ENCODE measurements at regions not wholly inside any gene's neighbourhood (a gene's known extent, or its start where the extent isn't known, plus 50 kb on each side); places are given as distances from the start of the nearest gene placed in this dataset.

GRCh38 chr17:68182940-68183551 is 64.8 kb upstream of the AMZ2 start (continued):
- TF ChIP-seq ZNF512B (CRISPR knock-in tag; IDR thresholded peaks at IDR 0.05; ENCODE audit: borderline replicate concordance): no peak
- TF ChIP-seq FLYWCH1 (CRISPR knock-in tag; IDR thresholded peaks at IDR 0.05): no peak
- peak; percentile 82 for TF ChIP-seq ZNF629 (CRISPR knock-in tag; conservative IDR thresholded peaks at IDR 0.05)
- no peak for TF ChIP-seq JUN (CRISPR knock-in tag; IDR thresholded peaks at IDR 0.05)
- no peak for TF ChIP-seq FOXO4 (CRISPR knock-in tag; conservative IDR thresholded peaks at IDR 0.05)
- no peak for TF ChIP-seq HOXA9 (CRISPR knock-in tag; IDR thresholded peaks at IDR 0.05; ENCODE audit: borderline replicate concordance)
- no peak for TF ChIP-seq ZSCAN5A (CRISPR knock-in tag; IDR thresholded peaks at IDR 0.05; ENCODE audit: borderline replicate concordance)
- no peak for TF ChIP-seq ETV6 (CRISPR knock-in tag; conservative IDR thresholded peaks at IDR 0.05)
- TF ChIP-seq ZBTB20 (CRISPR knock-in tag; IDR thresholded peaks at IDR 0.05; ENCODE audit: borderline replicate concordance, low read depth): 0 out of 2 replicates have a peak, but pooled peaks have one; percentile 36
- no peak for TF ChIP-seq KDM3A (CRISPR knock-in tag; IDR thresholded peaks at IDR 0.05; ENCODE audit: low read depth)
- TF ChIP-seq HOXA5 (CRISPR knock-in tag; IDR thresholded peaks at IDR 0.05): no peak
- 0 out of 2 replicates have a peak, but pooled peaks have one; percentile 31 for TF ChIP-seq ZNF501 (CRISPR knock-in tag; IDR thresholded peaks at IDR 0.05)
- TF ChIP-seq ZNF567 (CRISPR knock-in tag; IDR thresholded peaks at IDR 0.05; ENCODE audit: borderline replicate concordance): no peak
- TF ChIP-seq JUND (CRISPR knock-in tag; IDR thresholded peaks at IDR 0.05): no peak
- no peak; the same call in 1 of the 2 replicates for TF ChIP-seq ZNF687 (CRISPR knock-in tag; IDR thresholded peaks at IDR 0.05)
- TF ChIP-seq ZBTB2 (CRISPR knock-in tag; IDR thresholded peaks at IDR 0.05; ENCODE audit: low read depth): no peak
- peak; percentile 75; the same call in 1 of the 2 replicates for TF ChIP-seq NFE2L2 (IDR thresholded peaks at IDR 0.05; ENCODE audit: low read length)
- TF ChIP-seq MLLT10 (CRISPR knock-in tag; IDR thresholded peaks at IDR 0.05): no peak
- TF ChIP-seq BCL6 (CRISPR knock-in tag; IDR thresholded peaks at IDR 0.05): no peak

Data from HepG2 (cell line).